Parathyroid adenoma (tissue), 2 donors: ENCODE measurements at regions not wholly inside any gene's neighbourhood (a gene's known extent, or its start where the extent isn't known, plus 50 kb on each side); places are given as distances from the start of the nearest gene placed in this dataset.

Experiments used
- H2AFZ ChIP-seq: fragments of 300-600 bp; sonication (generic); one replicate; pipeline ENCODE4 v1.7.0; 2017; ENCODE audit warnings: antibody characterized with exemption, mild to moderate bottlenecking
- H3K27ac ChIP-seq: fragments of 300-600 bp; sonication (generic); one replicate; pipeline ENCODE4 v1.7.0; 2017
- H3K27me3 ChIP-seq: fragments of 300-600 bp; sonication (generic); one replicate; pipeline ENCODE4 v1.7.0; 2017; ENCODE audit warnings: low read length; ENCODE audit not compliant: control insufficient read depth, insufficient read depth
- H3K36me3 ChIP-seq: fragments of 300-600 bp; sonication (generic); one replicate; pipeline ENCODE4 v1.7.0; 2017; ENCODE audit warnings: low read length; ENCODE audit not compliant: control insufficient read depth, insufficient read depth
- H3K4me1 ChIP-seq: fragments of 300-600 bp; sonication (generic); one replicate; pipeline ENCODE4 v1.7.0; 2017; ENCODE audit warnings: control low read depth
- H3K4me2 ChIP-seq: fragments of 300-600 bp; sonication (generic); one replicate; pipeline ENCODE4 v1.7.0; 2017; ENCODE audit warnings: low read length
- H3K4me3 ChIP-seq: fragments of 300-600 bp; sonication (generic); one replicate; pipeline ENCODE4 v1.7.0; 2017; ENCODE audit warnings: low read depth, low read length
- H3K79me2 ChIP-seq: fragments of 300-600 bp; sonication (generic); one replicate; pipeline ENCODE4 v1.7.0; 2017; ENCODE audit warnings: control low read depth
- H3K9ac ChIP-seq: fragments of 300-600 bp; sonication (generic); one replicate; pipeline ENCODE4 v1.7.0; 2017; ENCODE audit warnings: mild to moderate bottlenecking
- H3K9me3 ChIP-seq: fragments of 300-600 bp; sonication (generic); one replicate; pipeline ENCODE4 v1.7.0; 2017; ENCODE audit warnings: low read length; ENCODE audit not compliant: control insufficient read depth
- CTCF ChIP-seq: fragments of 300-600 bp; sonication (generic); IDR thresholded peaks from one replicate; pipeline ENCODE4 v1.7.0; 2017; ENCODE audit warnings: antibody characterized with exemption, mild to moderate bottlenecking
- donor health status: primary hyperparathyroidism.

DNA sequence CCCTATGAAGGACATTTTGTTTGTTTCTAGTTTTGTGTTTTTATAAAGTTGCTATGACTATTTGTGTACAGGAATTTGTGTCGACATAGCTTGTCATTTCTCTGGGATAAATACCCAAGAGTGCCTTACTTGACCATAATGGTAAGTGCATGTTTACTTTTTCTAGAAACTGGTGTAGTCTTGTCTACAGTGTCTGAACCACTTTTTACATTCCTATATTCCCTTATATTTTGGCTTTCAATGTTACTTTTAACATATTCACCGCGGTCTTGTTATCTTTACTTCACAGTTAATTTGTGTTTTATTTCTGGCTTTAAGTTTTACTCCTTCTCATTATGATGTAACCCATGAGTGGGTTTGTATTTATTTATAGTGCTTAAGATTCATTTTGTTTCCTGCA, 444.4 kb upstream of the RGS17 start:
- no peaks in the 10 kb centered on the region for H3K79me2 ChIP-seq
- TF ChIP-seq CTCF = no peak
- H3K36me3 ChIP-seq = no peaks in the 10 kb centered on the region
- H3K4me3 ChIP-seq = no peak overlapping the region
- no peak overlapping the region for H3K9ac ChIP-seq
- H3K9me3 ChIP-seq = no peaks in the 10 kb centered on the region
- no peak overlapping the region for H3K27ac ChIP-seq
- no peaks in the 10 kb centered on the region for H3K27me3 ChIP-seq
- no peaks in the 10 kb centered on the region for H3K4me1 ChIP-seq
- no peak overlapping the region for H3K4me2 ChIP-seq
- H2AFZ ChIP-seq = no peak overlapping the region

DNA sequence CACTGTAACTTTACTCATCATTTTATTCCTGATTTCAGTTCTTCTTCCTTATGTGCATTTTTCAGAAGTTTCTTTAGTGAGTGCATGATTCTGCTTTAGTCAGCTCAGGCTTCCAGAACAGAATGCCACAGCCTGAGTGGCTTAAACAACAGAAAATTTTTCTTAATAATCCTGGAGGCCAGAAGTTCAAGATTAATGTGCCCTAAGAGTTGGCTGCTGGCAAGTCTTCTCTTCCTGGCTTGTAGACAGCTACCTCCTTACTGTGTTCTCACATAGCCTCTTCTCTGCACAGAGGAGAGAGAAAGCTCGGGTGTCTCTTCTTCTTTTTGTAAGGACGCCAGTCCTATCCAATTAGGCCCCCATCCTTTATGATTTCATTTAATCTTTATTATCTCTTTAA, 443.1 kb upstream of the RGS17 start:
- Histone ChIP-seq H3K27ac (no peak overlapping the region), H3K4me3 (no peak overlapping the region), H3K79me2 (no peaks in the 10 kb centered on the region), H3K27me3 (no peaks in the 10 kb centered on the region), H3K4me1 (no peaks in the 10 kb centered on the region), H2AFZ (no peak overlapping the region), H3K9ac (no peak overlapping the region), H3K4me2 (no peak overlapping the region), H3K9me3 (no peaks in the 10 kb centered on the region), H3K36me3 (no peaks in the 10 kb centered on the region)
- no peak for TF ChIP-seq CTCF

DNA sequence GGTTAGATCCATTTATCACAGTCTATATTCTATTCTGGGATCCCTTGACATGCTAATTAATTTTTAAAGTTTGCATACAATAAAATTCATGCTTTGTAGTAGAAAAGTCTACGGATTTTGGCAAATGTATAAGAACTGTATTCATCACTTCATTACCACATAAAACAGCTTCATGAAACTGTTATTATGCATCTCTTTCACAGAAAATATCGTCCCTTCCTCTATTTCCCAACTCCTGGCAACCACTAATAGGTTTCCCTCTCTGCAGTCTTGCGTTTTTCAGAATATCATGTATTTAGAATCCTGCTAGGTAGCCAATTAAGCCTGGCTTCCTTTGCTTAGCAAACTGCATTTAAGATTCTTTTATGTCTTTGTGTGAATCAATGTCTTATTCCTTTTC, 441.3 kb upstream of the RGS17 start:
- H3K27me3 ChIP-seq = no peaks in the 10 kb centered on the region
- H3K79me2 ChIP-seq = no peaks in the 10 kb centered on the region
- H3K4me3 ChIP-seq = no peak overlapping the region
- H3K4me2 ChIP-seq = no peak overlapping the region
- H3K4me1 ChIP-seq = no peaks in the 10 kb centered on the region
- no peak overlapping the region for H3K27ac ChIP-seq
- no peaks in the 10 kb centered on the region for H3K36me3 ChIP-seq
- no peaks in the 10 kb centered on the region for H3K9me3 ChIP-seq
- no peak for TF ChIP-seq CTCF
- H2AFZ ChIP-seq = no peak overlapping the region
- H3K9ac ChIP-seq = no peak overlapping the region

DNA sequence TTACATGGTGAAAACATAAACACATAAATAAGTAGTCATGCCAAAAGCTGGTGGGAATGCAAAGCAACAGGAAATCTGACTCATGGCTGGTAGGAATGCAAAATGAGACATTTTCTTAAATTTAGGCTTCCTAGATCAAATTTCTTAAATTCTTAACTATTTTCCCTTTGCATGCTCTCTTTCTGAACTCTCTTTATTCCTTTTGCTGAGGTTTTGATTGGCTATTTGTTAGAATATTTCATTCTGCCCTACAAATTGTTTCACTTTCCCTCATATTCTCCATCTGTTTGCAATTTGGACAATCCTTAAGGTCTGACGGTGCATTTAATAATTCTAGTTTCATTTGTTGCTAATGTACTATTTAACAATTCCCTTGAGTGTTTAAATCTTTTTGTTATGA, 437.5 kb upstream of the RGS17 start:
- H3K27ac ChIP-seq = no peak overlapping the region
- H3K36me3 ChIP-seq = no peaks in the 10 kb centered on the region
- no peak overlapping the region for H3K9ac ChIP-seq
- H3K27me3 ChIP-seq = no peaks in the 10 kb centered on the region
- H2AFZ ChIP-seq = no peak overlapping the region
- H3K79me2 ChIP-seq = no peaks in the 10 kb centered on the region
- H3K9me3 ChIP-seq = no peaks in the 10 kb centered on the region
- no peaks in the 10 kb centered on the region for H3K4me1 ChIP-seq
- no peak overlapping the region for H3K4me3 ChIP-seq
- no peak for TF ChIP-seq CTCF
- no peak overlapping the region for H3K4me2 ChIP-seq

GRCh38 chr6:153564803-153565202, 433.7 kb upstream of the RGS17 start:
- Histone ChIP-seq H3K4me1 (no peaks in the 10 kb centered on the region), H3K4me3 (no peak overlapping the region)

More at GRCh38 chr6:153564803-153565202, 433.7 kb upstream of the RGS17 start:
- no peaks in the 10 kb centered on the region for H3K36me3 ChIP-seq
- no peak overlapping the region for H3K27ac ChIP-seq
- no peak for TF ChIP-seq CTCF
- no peaks in the 10 kb centered on the region for H3K9me3 ChIP-seq
- no peak overlapping the region for H2AFZ ChIP-seq
- no peaks in the 10 kb centered on the region for H3K27me3 ChIP-seq
- no peak overlapping the region for H3K4me2 ChIP-seq
- no peaks in the 10 kb centered on the region for H3K79me2 ChIP-seq
- H3K9ac ChIP-seq = no peak overlapping the region
